Tibial nerve (tissue), 4 donors: ENCODE measurements at regions not wholly inside any gene's neighbourhood (a gene's known extent, or its start where the extent isn't known, plus 50 kb on each side); places are given as distances from the start of the nearest gene placed in this dataset.

Experiments used
- DNase-seq, 2 donors: peaks; one replicate each; pipeline ENCODE4 v3.0.0-alpha.2; 2019; ENCODE audit warnings: low spot score in 2 of 2
- H3K27ac ChIP-seq, 4 donors: fragments of 200-600 bp; sonication (generic) in 3 of 4; one replicate each; pipeline ENCODE4 v1.5.1; 2017 to 2019; ENCODE audit warnings: mild to moderate bottlenecking in 1 of 4
- H3K27me3 ChIP-seq, 2 donors: fragments of 200-600 bp; sonication (generic) in 1 of 2; one replicate each; pipeline versions ENCODE4 v1.5.1 to v1.6.0; 2017 to 2019
- H3K36me3 ChIP-seq, 3 donors: fragments of 200-600 bp; sonication (generic); one replicate each; pipeline ENCODE4 v1.5.1; 2018 to 2019
- H3K4me1 ChIP-seq, 4 donors: fragments of 200-600 bp; sonication (generic) in 3 of 4; one replicate each; pipeline ENCODE4 v1.5.1; 2017 to 2019
- H3K4me3 ChIP-seq, 4 donors: fragments of 200-600 bp; sonication (generic) in 3 of 4; one replicate each; pipeline ENCODE4 v1.5.1; 2017 to 2019; ENCODE audit warnings: mild to moderate bottlenecking in 1 of 4, moderate library complexity in 1 of 4
- H3K9me3 ChIP-seq, 4 donors: fragments of 200-600 bp; sonication (generic) in 3 of 4; one replicate each; pipeline ENCODE4 v1.5.1; 2017 to 2019
- CTCF ChIP-seq, 5 experiments: fragments of 200-600 bp in 3 of 5; fragments of 450-650 bp in 2 of 5; sonication (generic) in 3 of 5; IDR thresholded peaks; one replicate each; pipeline ENCODE4 v1.5.1; 2016 to 2019; ENCODE audit warnings: antibody characterized with exemption in 5 of 5, mild to moderate bottlenecking in 3 of 5, moderate library complexity in 2 of 5
- EP300 ChIP-seq, 2 donors: sonication (generic); formaldehyde crosslinking; IDR thresholded peaks; one replicate each; pipeline ENCODE4 v1.6.1; 2017; ENCODE audit warnings: antibody characterized with exemption in 2 of 2, mild to moderate bottlenecking in 1 of 2
- POLR2A ChIP-seq, 2 donors: fragments of 450-650 bp; IDR thresholded peaks; one replicate each; pipeline ENCODE4 v1.6.1; 2017; ENCODE audit warnings: antibody characterized with exemption in 2 of 2, mild to moderate bottlenecking in 2 of 2, moderate library complexity in 2 of 2
- WGBS, 2 donors: methylation state at CpG; one replicate each; pipeline ENCODE4 v1.1.5; 2018; 5-methylcytosine and 5-hydroxymethylcytosine counted together

- Histone ChIP-seq H3K27me3 (no peaks in the 10 kb centered on the region), H3K4me3 (no peak overlapping the region), H3K9me3 (no peaks in the 10 kb centered on the region), H3K36me3 (no peaks in the 10 kb centered on the region), H3K27ac (no peak overlapping the region), H3K4me1 (no peaks in the 10 kb centered on the region)
- TF ChIP-seq EP300 (IDR thresholded peaks at IDR 0.05) (no peak), CTCF (IDR thresholded peaks at IDR 0.05) (no peak), POLR2A (IDR thresholded peaks at IDR 0.05) (no peak)
- WGBS, 2 donors, result 80% methylated on average over 3 of the region's 3 CpGs
- DNase-seq, result no peak
Measured at GRCh38 chr15:98241032-98241554, 280.6 kb downstream of the ARRDC4 start.

GRCh38 chr15:98257290-98257689, 296.8 kb downstream of the ARRDC4 start:
- no peak for TF ChIP-seq CTCF (IDR thresholded peaks at IDR 0.05)
- TF ChIP-seq POLR2A (IDR thresholded peaks at IDR 0.05), result no peak
- no peak for TF ChIP-seq EP300 (IDR thresholded peaks at IDR 0.05)
- WGBS, 2 donors, result 22% methylated on average over 2 of the region's 2 CpGs
- no peak for DNase-seq
- Histone ChIP-seq H3K27ac (no peak overlapping the region), H3K36me3 (no peaks in the 10 kb centered on the region), H3K9me3 (peaks cover 0 to 25% (median 2%) of the 10 kb centered on the region in 4 donors), H3K4me1 (no peaks in the 10 kb centered on the region), H3K4me3 (no peak overlapping the region), H3K27me3 (no peaks in the 10 kb centered on the region)

GRCh38 chr15:98263787-98264186, 303.3 kb downstream of the ARRDC4 start:
- WGBS, 2 donors, result 91 to 98% methylated on average over 2 of the region's 2 CpGs
- TF ChIP-seq CTCF (IDR thresholded peaks at IDR 0.05), result no peak
- no peak for TF ChIP-seq POLR2A (IDR thresholded peaks at IDR 0.05)
- no peak for TF ChIP-seq EP300 (IDR thresholded peaks at IDR 0.05)
- Histone ChIP-seq H3K4me3 (no peak overlapping the region), H3K27ac (no peak overlapping the region), H3K4me1 (no peaks in the 10 kb centered on the region), H3K27me3 (no peaks in the 10 kb centered on the region), H3K36me3 (no peaks in the 10 kb centered on the region), H3K9me3 (peaks cover 0 to 52% (median 4%) of the 10 kb centered on the region in 4 donors)
- no peak for DNase-seq

- Histone ChIP-seq H3K4me1 (no peaks in the 10 kb centered on the region), H3K9me3 (peaks cover 0 to 46% (median 2%) of the 10 kb centered on the region in 4 donors), H3K27ac (no peak overlapping the region), H3K4me3 (no peak overlapping the region), H3K27me3 (no peaks in the 10 kb centered on the region), H3K36me3 (no peaks in the 10 kb centered on the region)
- DNase-seq, result no peak
- 87 to 97% methylated on average over 9 of the region's 9 CpGs for WGBS, 2 donors
- TF ChIP-seq CTCF (IDR thresholded peaks at IDR 0.05), result no peak
- TF ChIP-seq POLR2A (IDR thresholded peaks at IDR 0.05), result no peak
- no peak for TF ChIP-seq EP300 (IDR thresholded peaks at IDR 0.05)
Measured at GRCh38 chr15:98266295-98266694, 305.8 kb downstream of the ARRDC4 start.

- no peak for DNase-seq
- Histone ChIP-seq H3K36me3 (no peaks in the 10 kb centered on the region), H3K9me3 (peaks cover 0 to 39% (median 2%) of the 10 kb centered on the region in 4 donors), H3K27me3 (no peaks in the 10 kb centered on the region), H3K4me1 (no peaks in the 10 kb centered on the region), H3K4me3 (no peak overlapping the region), H3K27ac (no peak overlapping the region)
- TF ChIP-seq EP300 (IDR thresholded peaks at IDR 0.05) (no peak), POLR2A (IDR thresholded peaks at IDR 0.05) (no peak), CTCF (IDR thresholded peaks at IDR 0.05) (no peak)
- WGBS, 2 donors, result 91 to 94% methylated on average over 8 to 9 of the region's 10 CpGs
Measured at GRCh38 chr15:98268163-98268562, 307.7 kb downstream of the ARRDC4 start.
